Gastrocnemius medialis (tissue), 4 donors: ENCODE measurements at regions not wholly inside any gene's neighbourhood (a gene's known extent, or its start where the extent isn't known, plus 50 kb on each side); places are given as distances from the start of the nearest gene placed in this dataset.

Experiments used
- POLR2A ChIP-seq, 2 donors: fragments of 450-650 bp; IDR thresholded peaks; one replicate each; pipeline ENCODE4 v1.6.1; 2017; ENCODE audit warnings: antibody characterized with exemption in 2 of 2, mild to moderate bottlenecking in 2 of 2, moderate library complexity in 2 of 2
- TF ChIP-seq, protein P1 (sequence below), 5 experiments: fragments of 450-650 bp in 3 of 5; fragments of 200-600 bp in 2 of 5; sonication (generic) in 2 of 5; IDR thresholded peaks in 4 of 5; conservative IDR thresholded peaks in 1 of 5; 1 replicate in 4 of 5; 2 replicates in 1 of 5; pipeline ENCODE4 v1.5.1; 2016 to 2019; ENCODE audit warnings: antibody characterized with exemption in 5 of 5, mild to moderate bottlenecking in 3 of 5, moderate library complexity in 3 of 5

DNA sequence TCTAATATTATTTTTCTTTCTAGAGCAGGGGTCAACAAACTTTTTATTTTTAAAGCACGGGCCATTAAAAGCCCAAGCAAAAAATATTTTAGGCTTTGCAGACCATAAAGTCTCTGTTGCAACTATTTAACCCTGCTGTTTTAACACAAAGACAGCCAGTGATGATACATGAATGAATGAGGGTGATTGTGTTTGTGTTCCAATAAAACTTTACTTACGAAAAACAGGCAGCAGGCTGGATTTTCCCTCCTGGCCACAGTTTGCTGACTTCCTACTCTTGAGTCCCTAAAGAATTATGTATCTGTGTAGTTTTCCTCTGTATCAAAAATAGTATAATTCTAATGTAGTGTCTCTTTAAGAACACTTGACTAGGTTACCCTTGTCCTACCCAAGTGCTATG is 402.0 kb downstream of the ADCYAP1 start:
- TF ChIP-seq, protein P1, sequence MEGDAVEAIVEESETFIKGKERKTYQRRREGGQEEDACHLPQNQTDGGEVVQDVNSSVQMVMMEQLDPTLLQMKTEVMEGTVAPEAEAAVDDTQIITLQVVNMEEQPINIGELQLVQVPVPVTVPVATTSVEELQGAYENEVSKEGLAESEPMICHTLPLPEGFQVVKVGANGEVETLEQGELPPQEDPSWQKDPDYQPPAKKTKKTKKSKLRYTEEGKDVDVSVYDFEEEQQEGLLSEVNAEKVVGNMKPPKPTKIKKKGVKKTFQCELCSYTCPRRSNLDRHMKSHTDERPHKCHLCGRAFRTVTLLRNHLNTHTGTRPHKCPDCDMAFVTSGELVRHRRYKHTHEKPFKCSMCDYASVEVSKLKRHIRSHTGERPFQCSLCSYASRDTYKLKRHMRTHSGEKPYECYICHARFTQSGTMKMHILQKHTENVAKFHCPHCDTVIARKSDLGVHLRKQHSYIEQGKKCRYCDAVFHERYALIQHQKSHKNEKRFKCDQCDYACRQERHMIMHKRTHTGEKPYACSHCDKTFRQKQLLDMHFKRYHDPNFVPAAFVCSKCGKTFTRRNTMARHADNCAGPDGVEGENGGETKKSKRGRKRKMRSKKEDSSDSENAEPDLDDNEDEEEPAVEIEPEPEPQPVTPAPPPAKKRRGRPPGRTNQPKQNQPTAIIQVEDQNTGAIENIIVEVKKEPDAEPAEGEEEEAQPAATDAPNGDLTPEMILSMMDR (IDR thresholded peaks at IDR 0.05 in 4 of 5, conservative IDR thresholded peaks at IDR 0.05 in 1 of 5): no peak
- TF ChIP-seq POLR2A (IDR thresholded peaks at IDR 0.05): no peak
